ENCODE measurements at regions not wholly inside any gene's neighbourhood (a gene's known extent, or its start where the extent isn't known, plus 50 kb on each side); places are given as distances from the start of the nearest gene placed in this dataset.
"Not testable (repeated sequence)": the region's sequence is repeated elsewhere in the genome, so short reads cannot be mapped to it uniquely, and the experiment has no call there.

- no peaks in the 10 kb centered on the region for H3K36me3 ChIP-seq
- no peak for DNase-seq (ENCODE audit: low spot score)
- TF ChIP-seq CTCF (IDR thresholded peaks at IDR 0.05) = no peak
- no peaks in the 10 kb centered on the region for H3K9me3 ChIP-seq
- no peak overlapping the region for H3K27ac ChIP-seq
- H3K27me3 ChIP-seq = no peaks in the 10 kb centered on the region
- H3K4me3 ChIP-seq = no peak overlapping the region
- H3K4me1 ChIP-seq = no peaks in the 10 kb centered on the region
These were observed 281.0 kb downstream of the ALG10 start for GRCh38 chr12:34303091-34303870.

- Histone ChIP-seq H3K9me3 (no peaks in the 10 kb centered on the region), H3K27ac (no peak overlapping the region), H3K27me3 (no peaks in the 10 kb centered on the region), H3K4me1 (no peaks in the 10 kb centered on the region), H3K4me3 (no peak overlapping the region), H3K36me3 (no peaks in the 10 kb centered on the region)
- no peak for TF ChIP-seq CTCF (IDR thresholded peaks at IDR 0.05)
- DNase-seq (ENCODE audit: low spot score) = no peak
These were observed 281.7 kb downstream of the ALG10 start for GRCh38 chr12:34304001-34304400.

- no peak overlapping the region for H3K4me3 ChIP-seq
- no peaks in the 10 kb centered on the region for H3K4me1 ChIP-seq
- DNase-seq (ENCODE audit: low spot score) = no peak
- H3K27me3 ChIP-seq = no peaks in the 10 kb centered on the region
- no peak overlapping the region for H3K27ac ChIP-seq
- no peaks in the 10 kb centered on the region for H3K9me3 ChIP-seq
- TF ChIP-seq CTCF (IDR thresholded peaks at IDR 0.05) = no peak
- H3K36me3 ChIP-seq = no peaks in the 10 kb centered on the region
These were observed 282.2 kb downstream of the ALG10 start for GRCh38 chr12:34304546-34304945.

- no peak for TF ChIP-seq CTCF (IDR thresholded peaks at IDR 0.05)
- Histone ChIP-seq H3K36me3 (no peaks in the 10 kb centered on the region), H3K4me3 (no peak overlapping the region), H3K27ac (no peak overlapping the region), H3K4me1 (no peaks in the 10 kb centered on the region), H3K9me3 (no peaks in the 10 kb centered on the region), H3K27me3 (no peaks in the 10 kb centered on the region)
- no peak for DNase-seq (ENCODE audit: low spot score)
These were observed 282.9 kb downstream of the ALG10 start for GRCh38 chr12:34305176-34305575.

- Histone ChIP-seq H3K27me3 (no peaks in the 10 kb centered on the region), H3K4me1 (no peaks in the 10 kb centered on the region), H3K27ac (no peak overlapping the region), H3K4me3 (no peak overlapping the region), H3K9me3 (no peaks in the 10 kb centered on the region), H3K36me3 (no peaks in the 10 kb centered on the region)
- TF ChIP-seq CTCF (IDR thresholded peaks at IDR 0.05) = no peak
- DNase-seq (ENCODE audit: low spot score) = no peak
These were observed 284.0 kb downstream of the ALG10 start for GRCh38 chr12:34306133-34306830.

- H3K4me3 ChIP-seq; H3K27me3 ChIP-seq; H3K27ac ChIP-seq; H3K36me3 ChIP-seq; H3K4me1 ChIP-seq; DNase-seq (ENCODE audit: low spot score); H3K9me3 ChIP-seq: not testable (repeated sequence)
These were observed 287.8 kb downstream of the ALG10 start for GRCh38 chr12:34309806-34310804.

Measured in right atrium auricular region (tissue), 2 donors.